ENCODE measurements at regions not wholly inside any gene's neighbourhood (a gene's known extent, or its start where the extent isn't known, plus 50 kb on each side); places are given as distances from the start of the nearest gene placed in this dataset.

DNA sequence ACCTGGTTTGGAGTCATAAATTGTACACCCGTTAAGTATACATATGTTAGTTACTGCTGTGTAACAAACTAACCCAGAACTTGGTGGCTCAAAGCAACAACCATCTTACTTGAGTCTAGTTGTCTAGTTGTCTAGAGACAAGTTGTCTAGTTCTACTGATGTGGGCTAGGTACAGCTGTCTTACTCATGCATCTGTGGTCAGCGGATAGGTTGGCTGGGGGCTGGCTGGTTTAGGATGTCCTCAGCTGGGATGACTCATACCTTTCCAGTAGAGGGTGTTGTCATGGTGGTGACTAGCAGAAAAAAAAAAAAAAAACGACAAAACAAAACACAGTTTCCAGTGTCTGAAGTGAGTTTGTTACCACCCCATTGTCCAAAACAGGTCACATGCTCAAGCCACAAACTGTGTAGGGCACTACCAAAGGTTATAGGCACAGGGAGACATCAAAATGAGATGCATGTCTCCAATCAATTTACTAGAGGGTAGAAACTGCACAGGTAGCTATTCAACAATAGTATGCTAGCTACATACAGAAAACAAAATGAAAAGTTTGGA is 680.3 kb downstream of the MED13L start:
- peaks cover 9 to 14% (median 10%) of the 10 kb centered on the region in 4 donors for H3K4me1 ChIP-seq
- H3K36me3 ChIP-seq: no peaks in the 10 kb centered on the region
- H3K4me3 ChIP-seq: no peak overlapping the region
- H3K27ac ChIP-seq: no peak overlapping the region
- WGBS, 2 donors: 72 to 76% methylated on average over 3 of the region's 3 CpGs
- ATAC-seq (ENCODE audit: low FRiP score in 2 of 2) (no peak), DNase-seq (no peak)
- TF ChIP-seq EP300 (IDR thresholded peaks at IDR 0.05) (no peak), POLR2AphosphoS5 (IDR thresholded peaks at IDR 0.05) (no peak), POLR2A (IDR thresholded peaks at IDR 0.05) (no peak)
- TF ChIP-seq, protein P1, sequence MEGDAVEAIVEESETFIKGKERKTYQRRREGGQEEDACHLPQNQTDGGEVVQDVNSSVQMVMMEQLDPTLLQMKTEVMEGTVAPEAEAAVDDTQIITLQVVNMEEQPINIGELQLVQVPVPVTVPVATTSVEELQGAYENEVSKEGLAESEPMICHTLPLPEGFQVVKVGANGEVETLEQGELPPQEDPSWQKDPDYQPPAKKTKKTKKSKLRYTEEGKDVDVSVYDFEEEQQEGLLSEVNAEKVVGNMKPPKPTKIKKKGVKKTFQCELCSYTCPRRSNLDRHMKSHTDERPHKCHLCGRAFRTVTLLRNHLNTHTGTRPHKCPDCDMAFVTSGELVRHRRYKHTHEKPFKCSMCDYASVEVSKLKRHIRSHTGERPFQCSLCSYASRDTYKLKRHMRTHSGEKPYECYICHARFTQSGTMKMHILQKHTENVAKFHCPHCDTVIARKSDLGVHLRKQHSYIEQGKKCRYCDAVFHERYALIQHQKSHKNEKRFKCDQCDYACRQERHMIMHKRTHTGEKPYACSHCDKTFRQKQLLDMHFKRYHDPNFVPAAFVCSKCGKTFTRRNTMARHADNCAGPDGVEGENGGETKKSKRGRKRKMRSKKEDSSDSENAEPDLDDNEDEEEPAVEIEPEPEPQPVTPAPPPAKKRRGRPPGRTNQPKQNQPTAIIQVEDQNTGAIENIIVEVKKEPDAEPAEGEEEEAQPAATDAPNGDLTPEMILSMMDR (IDR thresholded peaks at IDR 0.05): no peak
- H3K9me3 ChIP-seq: no peaks in the 10 kb centered on the region
- H3K27me3 ChIP-seq: no peaks in the 10 kb centered on the region

GRCh38 chr12:115588131-115588530 is 689.4 kb downstream of the MED13L start:
- H3K4me3 ChIP-seq: no peak overlapping the region
- H3K9me3 ChIP-seq: no peaks in the 10 kb centered on the region
- H3K4me1 ChIP-seq: peaks cover 0 to 2% (median 0%) of the 10 kb centered on the region in 4 donors
- TF ChIP-seq POLR2A (IDR thresholded peaks at IDR 0.05): no peak
- no peak for TF ChIP-seq EP300 (IDR thresholded peaks at IDR 0.05)
- TF ChIP-seq, protein P1 (IDR thresholded peaks at IDR 0.05): no peak
- TF ChIP-seq POLR2AphosphoS5 (IDR thresholded peaks at IDR 0.05): no peak
- 86 to 88% methylated on average over 9 of the region's 9 CpGs for WGBS, 2 donors
- H3K27ac ChIP-seq: no peak overlapping the region
- no peaks in the 10 kb centered on the region for H3K36me3 ChIP-seq
- DNase-seq (no peak), ATAC-seq (ENCODE audit: low FRiP score in 2 of 2) (no peak)
- no peaks in the 10 kb centered on the region for H3K27me3 ChIP-seq

- no peaks in the 10 kb centered on the region for H3K27me3 ChIP-seq
- TF ChIP-seq POLR2A (IDR thresholded peaks at IDR 0.05): no peak
- no peak for TF ChIP-seq POLR2AphosphoS5 (IDR thresholded peaks at IDR 0.05)
- no peak for TF ChIP-seq EP300 (IDR thresholded peaks at IDR 0.05)
- TF ChIP-seq, protein P1 (IDR thresholded peaks at IDR 0.05): no peak
- no peaks in the 10 kb centered on the region for H3K9me3 ChIP-seq
- no peaks in the 10 kb centered on the region for H3K36me3 ChIP-seq
- H3K4me3 ChIP-seq: no peak overlapping the region
- peaks cover 0 to 3% (median 0%) of the 10 kb centered on the region in 4 donors for H3K4me1 ChIP-seq
- ATAC-seq (ENCODE audit: low FRiP score in 2 of 2) (no peak), DNase-seq (no peak)
- 77 to 79% methylated on average over 2 of the region's 2 CpGs for WGBS, 2 donors
- H3K27ac ChIP-seq: no peak overlapping the region
Measured at GRCh38 chr12:115584156-115584555, 693.3 kb downstream of the MED13L start.

- WGBS, 2 donors: 31 to 33% methylated on average over 10 of the region's 10 CpGs
Measured at GRCh38 chr12:115583591-115583990, 693.9 kb downstream of the MED13L start.

More at GRCh38 chr12:115583591-115583990, 693.9 kb downstream of the MED13L start:
- H3K36me3 ChIP-seq: no peaks in the 10 kb centered on the region
- H3K4me1 ChIP-seq: peaks cover 0 to 3% (median 0%) of the 10 kb centered on the region in 4 donors
- H3K27ac ChIP-seq: no peak overlapping the region
- no peaks in the 10 kb centered on the region for H3K9me3 ChIP-seq
- ATAC-seq (ENCODE audit: low FRiP score in 2 of 2) (no peak), DNase-seq (no peak)
- TF ChIP-seq POLR2AphosphoS5 (IDR thresholded peaks at IDR 0.05): no peak
- TF ChIP-seq EP300 (IDR thresholded peaks at IDR 0.05): no peak
- no peak for TF ChIP-seq POLR2A (IDR thresholded peaks at IDR 0.05)
- TF ChIP-seq, protein P1 (IDR thresholded peaks at IDR 0.05): no peak
- no peak overlapping the region for H3K4me3 ChIP-seq
- no peaks in the 10 kb centered on the region for H3K27me3 ChIP-seq

All from upper lobe of left lung (tissue), 6 donors.